ENCODE measurements at regions not wholly inside any gene's neighbourhood (a gene's known extent, or its start where the extent isn't known, plus 50 kb on each side); places are given as distances from the start of the nearest gene placed in this dataset.

DNA sequence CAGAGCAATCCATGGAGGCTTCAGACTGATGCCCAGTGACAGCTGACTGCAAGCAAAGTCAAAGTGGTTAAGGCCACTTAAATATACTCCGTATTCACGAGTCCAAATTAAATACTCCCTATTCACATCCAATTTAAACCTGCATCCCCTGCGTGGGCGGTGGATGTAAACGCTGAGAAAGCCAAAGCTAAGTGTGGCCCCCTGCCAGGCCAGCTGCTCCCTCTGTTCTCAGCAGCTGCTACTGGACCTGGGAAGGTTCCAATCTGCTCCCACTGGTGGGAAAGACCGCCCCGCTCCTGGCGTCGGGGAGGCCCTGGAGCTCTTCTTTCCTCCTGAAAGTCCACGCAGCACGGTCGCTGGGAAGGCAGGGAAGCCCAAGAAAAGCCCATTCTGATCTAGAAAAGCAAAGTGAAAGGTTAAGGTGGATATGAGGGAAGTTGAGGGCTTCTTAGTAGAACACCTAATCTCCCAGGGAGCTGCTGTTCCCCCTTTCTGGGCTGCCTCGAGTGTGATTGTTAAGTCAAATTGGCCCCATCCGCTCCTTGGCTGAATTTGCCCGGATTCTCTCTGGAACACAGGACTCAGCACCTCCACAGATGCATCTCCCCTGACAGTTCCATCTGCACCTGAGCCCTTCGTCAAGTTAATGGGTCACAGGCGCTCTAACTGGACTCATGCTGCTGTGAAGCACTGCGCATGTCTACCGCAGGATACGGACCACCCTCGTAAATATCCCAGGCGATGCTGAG is 205.5 kb downstream of the USP12 start:
- no peak for DNase-seq

DNA sequence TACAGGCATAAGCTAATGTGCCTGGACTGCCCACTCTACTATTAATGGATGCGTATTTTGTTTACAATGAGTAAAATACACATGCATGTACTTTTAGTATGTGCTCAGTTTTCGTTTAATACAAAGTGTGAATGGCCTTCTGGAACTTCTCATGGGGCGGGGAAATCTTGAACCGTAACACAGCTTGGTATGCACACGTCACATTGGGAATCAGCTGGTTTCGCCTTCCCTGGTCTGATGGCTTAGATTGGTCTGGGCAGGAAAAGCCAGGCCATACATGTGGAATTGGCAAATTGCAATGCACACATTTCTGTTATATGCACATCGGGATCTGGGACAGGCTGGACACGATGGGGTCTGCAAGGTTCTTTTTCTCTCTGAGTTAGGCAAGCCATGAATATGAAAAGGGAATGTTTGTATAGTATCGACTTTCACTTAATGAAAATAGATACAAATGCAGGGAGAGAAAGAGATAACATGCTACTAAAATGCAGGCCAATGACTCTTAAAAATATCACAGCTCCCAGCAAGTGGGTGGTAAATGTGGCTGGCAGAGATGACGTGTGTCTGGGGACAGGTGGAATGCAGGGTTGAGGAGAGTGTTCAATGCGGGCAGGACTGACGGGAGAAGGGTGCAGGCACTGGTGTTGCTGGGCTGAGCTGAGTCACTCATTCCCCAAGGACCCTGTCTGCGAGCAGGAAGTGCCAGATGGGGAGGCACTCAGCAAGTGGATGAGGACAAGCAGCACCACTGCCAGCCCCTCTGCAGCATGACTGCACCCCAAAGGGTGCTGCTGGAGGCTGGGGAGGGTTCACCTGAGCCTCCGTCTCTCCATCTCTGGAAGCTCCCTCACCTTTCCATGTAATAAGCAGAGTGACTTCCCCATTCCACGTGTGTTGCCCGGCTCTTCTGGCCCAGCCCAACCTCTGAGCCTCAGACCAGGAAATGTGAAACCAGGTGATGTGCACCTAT is 204.0 kb upstream of the GPR12 start:
- DNase-seq = peak; percentile 17

DNA sequence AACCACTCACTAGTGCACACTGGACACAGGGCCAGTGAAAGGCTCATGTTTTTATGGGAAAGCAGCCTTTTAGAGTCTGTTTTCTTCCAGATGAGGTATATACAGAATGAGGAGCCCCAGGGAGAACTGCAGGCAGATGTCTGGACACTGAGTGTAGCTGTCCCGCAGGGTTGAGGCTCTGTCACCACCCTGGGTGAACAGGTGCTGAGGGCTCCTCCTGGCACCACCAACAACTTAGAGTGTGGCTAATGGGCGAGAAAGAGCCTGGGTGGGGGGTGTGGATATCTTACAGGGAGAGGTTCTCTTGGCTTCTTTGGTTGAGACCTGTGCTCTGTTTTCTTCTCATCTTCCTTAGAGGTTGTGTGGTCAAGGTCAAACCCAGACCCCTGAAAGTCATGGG is 202.1 kb upstream of the GPR12 start:
- no peak for DNase-seq

- no peak for DNase-seq
Observed at GRCh38 chr13:26961890-26962615, 201.5 kb upstream of the GPR12 start.

GRCh38 chr13:26957182-26957581 is 196.6 kb upstream of the GPR12 start:
- peak; percentile 83 for DNase-seq

- peak; percentile 79 for DNase-seq
Observed at GRCh38 chr13:26956522-26957142, 196.0 kb upstream of the GPR12 start.

GRCh38 chr13:26954976-26955375 is 194.4 kb upstream of the GPR12 start:
- no peak for DNase-seq

- DNase-seq = no peak
Observed at GRCh38 chr13:26953291-26953690, 192.7 kb upstream of the GPR12 start.

GRCh38 chr13:26952551-26953143 is 192.1 kb upstream of the GPR12 start:
- DNase-seq = no peak

DNA sequence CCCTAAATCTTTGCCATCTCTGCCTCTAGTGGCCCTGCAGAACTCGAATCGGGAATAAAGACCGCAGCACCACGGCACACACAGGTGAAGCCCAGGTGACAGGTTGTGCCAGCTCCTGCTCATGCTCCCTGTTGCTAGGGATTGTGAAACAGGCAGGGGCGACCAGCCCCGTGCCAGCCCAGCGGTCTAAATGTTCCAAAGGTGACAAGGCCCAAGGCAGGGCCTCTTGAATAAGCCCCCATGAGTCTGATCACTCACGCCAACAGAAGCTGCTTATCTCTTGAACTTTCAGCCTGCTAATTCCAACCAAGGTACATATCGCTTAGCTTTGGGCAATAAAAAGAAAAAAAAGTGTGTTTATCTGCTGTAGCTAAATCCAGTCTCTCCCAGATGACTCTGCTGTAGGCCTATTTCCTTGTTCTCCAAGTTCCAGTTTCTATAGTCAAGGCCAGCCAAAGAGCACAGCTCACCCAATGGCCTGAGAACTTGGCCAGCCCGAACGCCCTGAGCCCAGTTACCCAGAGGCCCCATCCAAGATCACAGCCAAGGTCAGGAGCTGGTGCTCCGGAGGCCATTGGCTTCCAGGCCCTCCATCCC is 191.1 kb upstream of the GPR12 start:
- no peak for DNase-seq

- DNase-seq = no peak
Observed at GRCh38 chr13:26950968-26951367, 190.4 kb upstream of the GPR12 start.

GRCh38 chr13:26950546-26950945 is 190.0 kb upstream of the GPR12 start:
- no peak for DNase-seq

DNA sequence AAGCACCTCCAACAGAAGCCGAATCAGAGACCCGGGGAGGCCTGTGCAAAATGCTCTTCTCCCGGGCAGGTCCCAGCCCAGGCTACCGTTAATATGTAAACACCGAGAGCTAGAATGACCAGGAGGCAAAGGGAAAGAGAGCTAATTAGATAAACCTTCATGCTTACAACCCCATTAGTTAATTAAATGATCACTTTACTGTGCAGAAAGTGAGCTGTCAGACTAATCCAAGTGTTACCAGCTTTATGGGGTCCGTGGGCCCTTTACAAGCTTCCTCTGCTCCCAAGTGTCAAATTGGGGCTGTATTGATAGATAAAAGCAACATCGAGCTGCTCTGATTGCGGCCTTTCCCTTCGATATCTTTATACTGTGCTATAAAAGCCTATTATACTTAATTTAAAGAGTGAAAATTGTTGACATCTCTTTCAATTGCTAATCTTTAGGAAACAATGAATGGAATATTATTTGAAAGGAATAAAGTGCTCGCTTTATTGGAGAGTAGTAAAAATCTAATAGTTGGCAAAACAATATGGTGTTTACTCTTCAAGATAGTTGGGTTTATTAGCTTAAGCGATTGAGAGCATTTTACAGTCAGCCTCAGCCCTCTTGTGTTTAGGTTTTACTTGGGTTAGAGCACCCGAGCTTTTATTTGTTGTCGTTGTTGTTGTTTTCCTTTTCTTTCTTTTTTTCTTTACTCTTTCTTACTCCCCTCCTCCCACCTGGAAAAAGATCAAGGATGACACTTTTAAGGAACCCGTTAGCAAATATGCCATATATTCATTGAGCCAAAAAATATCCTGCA is 189.3 kb upstream of the GPR12 start:
- no peak for DNase-seq

- DNase-seq = no peak
Observed at GRCh38 chr13:26948353-26948752, 187.8 kb upstream of the GPR12 start.

DNA sequence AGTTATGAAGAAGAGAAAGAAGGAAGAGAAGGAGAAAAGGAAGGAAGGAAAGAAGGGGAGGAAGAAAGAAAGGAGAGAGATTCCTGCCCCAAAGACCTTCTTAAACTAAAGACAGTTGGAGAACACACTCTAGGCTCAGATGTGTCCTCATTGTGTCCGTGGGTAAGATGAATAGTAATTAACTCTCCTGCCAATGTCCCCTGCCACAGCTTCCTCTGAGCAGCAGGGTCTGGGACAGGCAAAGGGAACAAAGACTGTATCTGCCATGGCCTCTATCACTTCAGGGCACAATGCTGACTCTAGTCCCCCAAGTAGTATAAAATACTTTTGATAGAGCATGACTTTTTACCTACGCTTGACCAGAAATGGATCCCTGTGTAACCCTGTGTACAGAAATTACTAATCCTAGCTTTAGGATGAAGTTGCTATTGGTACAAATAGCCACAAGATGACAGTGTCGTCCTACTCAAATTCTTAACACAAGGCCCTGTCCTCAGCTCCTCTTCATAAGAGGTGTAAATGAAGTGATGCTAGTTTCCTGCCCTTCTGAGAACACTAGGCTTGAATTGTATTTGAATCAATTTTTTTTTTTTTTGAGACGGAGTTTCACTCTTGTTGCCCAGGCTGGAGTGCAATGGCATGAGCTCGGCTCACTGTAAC is 186.2 kb upstream of the GPR12 start:
- peak; percentile 73 for DNase-seq

DNA sequence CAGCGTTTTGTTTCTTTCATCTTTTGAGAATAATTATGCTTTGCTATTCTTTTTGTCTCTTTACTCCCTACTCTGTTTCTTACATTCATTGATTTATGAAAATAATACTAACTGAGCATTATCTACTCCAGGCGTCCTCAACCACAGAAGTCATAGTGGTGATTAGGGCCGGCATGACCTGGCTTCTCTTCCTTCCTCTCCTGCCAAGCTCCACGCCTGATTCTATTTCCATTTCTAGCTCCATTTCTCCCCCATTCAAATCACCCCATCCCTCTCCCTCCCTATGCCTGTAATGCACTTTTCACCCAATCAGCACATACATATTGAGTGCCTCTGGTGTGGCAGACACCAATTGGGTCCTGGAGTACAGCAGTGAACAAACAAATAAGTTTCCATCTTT is 183.2 kb upstream of the GPR12 start:
- no peak for DNase-seq

- no peak for DNase-seq
Observed at GRCh38 chr13:26942184-26942583, 181.6 kb upstream of the GPR12 start.

DNA sequence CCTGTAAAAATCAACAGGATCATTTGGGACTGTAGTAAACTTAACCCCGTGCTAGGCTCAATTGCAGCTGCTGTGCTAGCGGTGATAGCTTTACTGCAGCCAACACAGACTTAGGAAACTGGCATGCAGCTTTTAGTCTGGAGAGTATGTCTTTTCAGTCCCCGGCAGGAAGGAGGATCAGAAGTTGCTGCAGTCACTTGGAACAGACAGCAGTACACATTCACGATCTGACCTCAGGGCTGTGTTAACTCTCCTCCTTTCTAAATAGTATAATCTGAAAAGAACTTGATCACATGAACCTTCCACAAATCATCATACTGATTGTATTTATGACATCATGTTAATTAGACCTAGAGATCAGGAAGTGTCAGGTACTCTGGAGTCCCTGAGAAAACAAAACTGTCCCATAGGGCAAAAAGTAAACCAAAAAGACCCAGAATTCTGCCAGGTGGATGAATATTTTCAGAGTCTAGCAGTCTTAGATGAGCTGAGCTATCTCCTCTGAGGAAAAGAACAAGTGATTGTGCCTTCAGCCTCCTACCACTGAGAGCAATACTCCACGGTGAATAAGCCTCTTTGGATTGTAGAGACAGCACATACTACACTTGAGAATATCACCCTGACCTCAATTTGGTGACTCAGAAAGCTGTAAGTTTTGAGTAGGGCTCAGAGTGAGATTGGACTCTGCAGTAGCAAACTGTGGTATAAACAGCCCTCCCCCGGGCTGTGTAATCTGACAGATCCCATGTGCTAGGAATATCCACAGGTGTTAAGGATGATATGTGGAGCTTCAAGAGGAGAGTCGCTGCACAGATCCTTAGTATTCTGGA is 181.0 kb upstream of the GPR12 start:
- no peak for DNase-seq

DNA sequence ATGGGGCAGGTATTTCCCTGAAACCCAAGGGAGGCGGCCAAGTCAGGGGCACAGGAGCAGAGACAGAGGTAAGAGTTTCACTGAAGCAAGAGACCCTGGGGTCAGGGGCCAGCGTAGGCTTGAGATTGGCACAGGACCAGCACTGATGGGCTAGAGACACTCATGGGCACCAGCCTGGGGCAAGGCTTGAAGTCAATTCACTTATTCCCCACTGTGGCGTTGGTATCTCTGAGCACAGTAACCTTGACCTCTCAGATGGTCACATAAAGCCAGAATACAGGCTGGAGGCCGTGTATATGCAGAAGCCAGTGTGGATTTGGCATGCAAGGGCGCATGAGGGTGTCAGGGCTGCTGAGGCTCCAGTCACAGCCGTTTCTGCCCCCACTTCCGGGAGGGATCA is 173.5 kb upstream of the GPR12 start:
- no peak for DNase-seq

- no peak for DNase-seq
Observed at GRCh38 chr13:26932465-26932864, 171.9 kb upstream of the GPR12 start.
